Right lobe of liver (tissue), 6 donors: ENCODE measurements at regions not wholly inside any gene's neighbourhood (a gene's known extent, or its start where the extent isn't known, plus 50 kb on each side); places are given as distances from the start of the nearest gene placed in this dataset.

Source experiments
- ATAC-seq, 4 donors: fragments of 200-7000 bp; cut with Tn5 transposase; one replicate each; pipeline ENCODE4 v1.9.1; 2020; ENCODE audit warnings: mild to moderate bottlenecking in 4 of 4, moderate library complexity in 4 of 4
- DNase-seq, 3 donors: peaks; one replicate each; pipeline ENCODE4 v3.0.0-alpha.2; 2020
- H3K27ac ChIP-seq, 3 donors: fragments of 200-600 bp; one replicate each; pipeline ENCODE4 v1.8.0; 2022
- H3K27me3 ChIP-seq, 2 donors: fragments of 200-600 bp; one replicate each; pipeline ENCODE4 v1.8.0; 2022
- H3K36me3 ChIP-seq, 4 donors: fragments of 200-600 bp; sonication (generic) in 1 of 4; one replicate each; pipeline versions ENCODE4 v1.5.1 to v1.8.0; 2017 to 2022; ENCODE audit warnings: control low read depth in 1 of 4
- H3K4me1 ChIP-seq, 4 donors: fragments of 200-600 bp; sonication (generic) in 1 of 4; one replicate each; pipeline versions ENCODE4 v1.5.1 to v1.8.0; 2017 to 2022; ENCODE audit warnings: control low read depth in 1 of 4
- H3K4me3 ChIP-seq, 3 donors: fragments of 200-600 bp; one replicate each; pipeline ENCODE4 v1.8.0; 2022
- H3K9me3 ChIP-seq, 4 donors: fragments of 200-600 bp; sonication (generic) in 1 of 4; one replicate each; pipeline versions ENCODE4 v1.5.1 to v1.8.0; 2017 to 2022; ENCODE audit warnings: control low read depth in 1 of 4
- CTCF ChIP-seq, 4 donors: fragments of 200-600 bp in 3 of 4; fragments of 450-650 bp in 1 of 4; IDR thresholded peaks; one replicate each; pipeline versions ENCODE4 v1.5.1 to v1.8.0; 2016 to 2022; ENCODE audit warnings: antibody characterized with exemption in 4 of 4, mild to moderate bottlenecking in 2 of 4
- POLR2A ChIP-seq: fragments of 450-650 bp; IDR thresholded peaks from one replicate; pipeline ENCODE4 v1.6.1; 2017; ENCODE audit warnings: antibody characterized with exemption, mild to moderate bottlenecking
- WGBS: methylation state at CpG from one replicate; pipeline ENCODE4 v1.1.6; 2018; ENCODE audit warnings: low coverage, low lambda C conversion rate; ENCODE audit not compliant: insufficient coverage; ENCODE audit errors: missing lambda C conversion rate; 5-methylcytosine and 5-hydroxymethylcytosine counted together
- intact Hi-C, 2 donors: fragments of 100-400 bp; cut with DNase I; formaldehyde crosslinking; loops; one replicate each; pipeline versions ENCODE4 v1.11.2 to v1.14.1; 2022
- donor health status: DM: no; HTN: yes; CAD: no.
- donor health status: DM: no; HTN: no; CAD: no.
- donor health status: DM: no; HTN: no; CAD: no.
- donor health status: DM: no; HTN: yes; CAD: no.
- donor health status: DM: no; HTN: yes; CAD: no.

GRCh38 chr12:5364036-5364770 lies 67.7 kb upstream of the NTF3 start:
- H3K4me3 ChIP-seq: no peak overlapping the region
- WGBS: 73% methylated on average over 5 of the region's 5 CpGs
- H3K9me3 ChIP-seq: no peaks in the 10 kb centered on the region

GRCh38 chr12:5369298-5369697 lies 62.6 kb upstream of the NTF3 start:
- WGBS: 63% methylated on average over 6 of the region's 6 CpGs
- DNase-seq: no peak
- no peak for ATAC-seq
- H3K27ac ChIP-seq: no peak overlapping the region
- TF ChIP-seq CTCF (IDR thresholded peaks at IDR 0.05): no peak
- no peak for TF ChIP-seq POLR2A
- no peaks in the 10 kb centered on the region for H3K36me3 ChIP-seq
- no peak overlapping the region for H3K4me3 ChIP-seq
- H3K9me3 ChIP-seq: no peaks in the 10 kb centered on the region
- no peaks in the 10 kb centered on the region for H3K27me3 ChIP-seq
- intact Hi-C loops: no loop called here
- no peaks in the 10 kb centered on the region for H3K4me1 ChIP-seq

More at GRCh38 chr12:5364036-5364770, 67.7 kb upstream of the NTF3 start:
- Histone ChIP-seq H3K36me3 (no peaks in the 10 kb centered on the region), H3K27me3 (no peaks in the 10 kb centered on the region), H3K27ac (no peak overlapping the region), H3K4me1 (no peaks in the 10 kb centered on the region)
- TF ChIP-seq POLR2A: no peak
- no peak for TF ChIP-seq CTCF (IDR thresholded peaks at IDR 0.05)
- DNase-seq (no peak), ATAC-seq (no peak)
- intact Hi-C loops: no loop called here

- Histone ChIP-seq H3K4me1 (no peaks in the 10 kb centered on the region), H3K27ac (no peak overlapping the region), H3K9me3 (no peaks in the 10 kb centered on the region), H3K27me3 (no peaks in the 10 kb centered on the region), H3K36me3 (no peaks in the 10 kb centered on the region), H3K4me3 (no peak overlapping the region)
- DNase-seq: no peak
- intact Hi-C loops: no loop called here
- 71% methylated on average over 3 of the region's 3 CpGs for WGBS
- no peak for TF ChIP-seq POLR2A
- ATAC-seq: no peak
These were observed 60.3 kb upstream of the NTF3 start for GRCh38 chr12:5371631-5372030.

GRCh38 chr12:5374713-5375112 lies 57.2 kb upstream of the NTF3 start:
- WGBS: no CpG with 5 or more reads among the region's 1 CpG
- no peaks in the 10 kb centered on the region for H3K4me1 ChIP-seq
- no peaks in the 10 kb centered on the region for H3K36me3 ChIP-seq
- TF ChIP-seq CTCF (IDR thresholded peaks at IDR 0.05) (no peak), POLR2A (no peak)
- no peak overlapping the region for H3K4me3 ChIP-seq
- no peak for ATAC-seq
- H3K9me3 ChIP-seq: no peaks in the 10 kb centered on the region
- intact Hi-C loops: no loop called here
- no peak overlapping the region for H3K27ac ChIP-seq
- H3K27me3 ChIP-seq: no peaks in the 10 kb centered on the region
- DNase-seq: no peak

- intact Hi-C loops: no loop called here
- Histone ChIP-seq H3K27me3 (no peaks in the 10 kb centered on the region), H3K4me1 (no peaks in the 10 kb centered on the region), H3K9me3 (no peaks in the 10 kb centered on the region), H3K4me3 (no peak overlapping the region), H3K36me3 (no peaks in the 10 kb centered on the region), H3K27ac (no peak overlapping the region)
- ATAC-seq: no peak
- no peak for TF ChIP-seq CTCF (IDR thresholded peaks at IDR 0.05)
- TF ChIP-seq POLR2A: no peak
- 69% methylated on average over 5 of the region's 5 CpGs for WGBS
- DNase-seq: no peak
These were observed 56.2 kb upstream of the NTF3 start for GRCh38 chr12:5375547-5376295.
